ENCODE measurements at regions not wholly inside any gene's neighbourhood (a gene's known extent, or its start where the extent isn't known, plus 50 kb on each side); places are given as distances from the start of the nearest gene placed in this dataset.

DNA sequence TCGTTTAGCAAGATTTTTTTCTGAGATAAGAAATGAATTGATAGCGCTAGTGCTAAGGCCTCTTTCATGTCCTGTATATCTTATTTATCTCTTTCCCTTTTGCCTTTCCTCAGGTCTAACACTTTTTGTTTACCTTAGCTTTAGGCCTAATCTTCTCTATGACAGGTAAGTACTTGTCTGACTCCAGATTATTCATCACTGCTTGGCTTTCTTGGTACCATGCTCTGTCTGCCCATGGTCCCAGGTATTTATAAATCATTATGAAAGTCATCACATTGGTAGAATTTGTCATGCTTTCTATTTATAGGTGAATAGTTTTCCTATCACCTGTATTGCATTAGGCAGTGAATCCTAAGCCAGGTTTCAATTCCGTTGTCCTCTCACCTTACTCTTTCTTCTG, 99.5 kb upstream of the CTSO start:
- TF ChIP-seq EZH2 (IDR thresholded peaks at IDR 0.05) (no peak), POLR2AphosphoS5 (IDR thresholded peaks at IDR 0.05; ENCODE audit: borderline replicate concordance, low read depth, low read length) (no peak)
